AG04449 (cell line): ENCODE measurements at regions not wholly inside any gene's neighbourhood (a gene's known extent, or its start where the extent isn't known, plus 50 kb on each side); places are given as distances from the start of the nearest gene placed in this dataset.

ENCODE experiments used
- CTCF ChIA-PET: fragments of 350-600 bp; formaldehyde crosslinking; extraction: SDS; loops from one replicate; lab custom pipeline; 2021; ENCODE audit warnings: antibody characterized with exemption; lab: Yijun Ruan, JAX
- POLR2A ChIA-PET: fragments of 400-600, 350-600 bp; formaldehyde crosslinking; extraction: SDS; loops from one replicate; lab custom pipeline; 2020; ENCODE audit warnings: antibody characterized with exemption, inconsistent platforms; lab: Yijun Ruan, JAX
- DNase-seq: peaks from one replicate; pipeline ENCODE4 v3.0.0-alpha.2; 2010; ENCODE audit warnings: low read depth, low spot score
- H3K4me3 ChIP-seq: 2 replicates; pipeline ENCODE4 v1.5.1; 2011; ENCODE audit warnings: low read depth, mild to moderate bottlenecking, control low read depth, low read length
- TF ChIP-seq, protein P1 (sequence below): IDR thresholded peaks from one replicate; pipeline ENCODE4 v1.5.1; 2011; ENCODE audit warnings: mild to moderate bottlenecking, moderate library complexity, low read length, control low read depth, inconsistent platforms; ENCODE audit not compliant: insufficient read depth; ENCODE audit errors: missing control alignments

DNA sequence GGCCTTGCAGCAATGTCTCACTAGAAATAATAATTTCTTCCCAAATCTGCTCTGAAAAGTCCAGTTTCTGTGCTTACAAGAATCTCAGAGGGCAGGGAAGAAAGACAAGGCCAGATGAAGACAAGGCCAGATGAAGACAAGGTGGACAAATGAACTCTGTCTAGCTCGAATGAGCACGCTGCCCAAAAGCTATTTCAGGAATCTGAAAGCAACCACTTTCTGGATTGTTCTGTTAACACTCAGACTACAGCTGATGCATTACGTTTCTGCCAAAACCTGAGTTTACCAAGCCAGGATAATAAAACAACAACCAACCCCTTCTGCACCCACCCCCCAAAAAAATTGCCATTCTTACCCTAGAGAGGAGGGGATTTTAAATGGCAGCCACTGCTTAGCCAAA lies 1073.6 kb downstream of the SORCS3 start:
- ChIA-PET POLR2A (no interaction called here), CTCF (no interaction called here)
- no peak for DNase-seq
- no peak overlapping the region for H3K4me3 ChIP-seq
- TF ChIP-seq, protein P1, sequence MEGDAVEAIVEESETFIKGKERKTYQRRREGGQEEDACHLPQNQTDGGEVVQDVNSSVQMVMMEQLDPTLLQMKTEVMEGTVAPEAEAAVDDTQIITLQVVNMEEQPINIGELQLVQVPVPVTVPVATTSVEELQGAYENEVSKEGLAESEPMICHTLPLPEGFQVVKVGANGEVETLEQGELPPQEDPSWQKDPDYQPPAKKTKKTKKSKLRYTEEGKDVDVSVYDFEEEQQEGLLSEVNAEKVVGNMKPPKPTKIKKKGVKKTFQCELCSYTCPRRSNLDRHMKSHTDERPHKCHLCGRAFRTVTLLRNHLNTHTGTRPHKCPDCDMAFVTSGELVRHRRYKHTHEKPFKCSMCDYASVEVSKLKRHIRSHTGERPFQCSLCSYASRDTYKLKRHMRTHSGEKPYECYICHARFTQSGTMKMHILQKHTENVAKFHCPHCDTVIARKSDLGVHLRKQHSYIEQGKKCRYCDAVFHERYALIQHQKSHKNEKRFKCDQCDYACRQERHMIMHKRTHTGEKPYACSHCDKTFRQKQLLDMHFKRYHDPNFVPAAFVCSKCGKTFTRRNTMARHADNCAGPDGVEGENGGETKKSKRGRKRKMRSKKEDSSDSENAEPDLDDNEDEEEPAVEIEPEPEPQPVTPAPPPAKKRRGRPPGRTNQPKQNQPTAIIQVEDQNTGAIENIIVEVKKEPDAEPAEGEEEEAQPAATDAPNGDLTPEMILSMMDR, result no peak

GRCh38 chr10:105707603-105708002 lies 1066.5 kb downstream of the SORCS3 start:
- no peak for DNase-seq
- CTCF ChIA-PET, result no interaction called here
- TF ChIP-seq, protein P1, result no peak

DNA sequence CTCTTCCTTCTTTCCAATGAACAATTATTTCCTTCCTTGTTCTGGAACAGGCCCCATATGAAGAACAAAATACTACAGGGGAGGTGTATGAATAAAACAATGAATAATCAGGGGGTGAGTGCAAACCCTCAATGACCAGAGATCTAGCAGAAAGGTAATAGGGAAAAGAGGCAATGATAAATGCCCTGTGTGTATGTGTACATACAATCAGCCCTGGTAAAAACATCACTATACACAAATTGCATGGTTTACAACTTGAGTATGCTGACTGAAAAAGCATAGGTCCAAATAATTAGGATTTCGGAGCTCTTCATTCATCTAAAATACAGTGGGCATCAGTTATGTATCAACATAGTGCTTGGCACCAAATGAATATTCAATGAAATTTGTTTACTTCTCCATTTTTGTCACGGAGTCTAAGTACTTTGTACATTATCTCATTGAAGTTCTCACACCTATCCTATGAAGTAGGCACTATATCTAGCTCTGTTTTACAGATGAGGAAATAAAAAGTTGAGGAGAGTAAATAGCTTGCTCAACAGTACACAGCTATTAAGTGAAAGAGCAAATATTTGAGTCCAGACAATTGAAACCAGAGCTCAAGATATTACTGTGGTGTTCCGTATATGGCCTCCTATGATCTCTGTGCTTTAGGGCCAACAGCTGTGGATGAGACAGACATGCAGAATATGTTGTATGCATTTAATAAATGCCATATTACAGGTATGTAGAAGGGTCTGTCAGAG lies 1065.4 kb downstream of the SORCS3 start:
- TF ChIP-seq, protein P1, result no peak
- H3K4me3 ChIP-seq, result no peak overlapping the region
- ChIA-PET POLR2A (no interaction called here), CTCF (no interaction called here)
- DNase-seq, result no peak

More at GRCh38 chr10:105707603-105708002, 1066.5 kb downstream of the SORCS3 start:
- POLR2A ChIA-PET, result no interaction called here
- no peak overlapping the region for H3K4me3 ChIP-seq

GRCh38 chr10:105702211-105702610 lies 1061.1 kb downstream of the SORCS3 start:
- TF ChIP-seq, protein P1, result no peak
- ChIA-PET POLR2A (no interaction called here), CTCF (no interaction called here)

DNA sequence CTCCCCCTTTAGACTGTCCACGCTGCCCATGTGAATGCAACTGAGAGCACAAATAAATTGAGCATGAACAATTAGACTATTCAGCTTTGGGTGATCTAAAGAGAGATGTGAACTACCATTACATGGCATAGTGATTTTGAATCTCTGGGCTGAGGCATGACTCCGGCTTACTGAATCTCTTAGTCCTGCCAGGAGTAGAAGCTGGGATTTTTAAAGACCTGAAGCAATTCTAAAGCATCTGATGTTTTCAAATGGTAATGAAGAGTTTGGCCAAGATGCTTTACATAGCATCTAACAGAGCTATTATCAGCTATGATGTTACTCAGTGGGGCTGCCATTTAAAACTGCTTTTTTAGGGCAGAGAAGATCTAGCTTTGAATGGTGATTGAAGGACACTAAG lies 1059.1 kb downstream of the SORCS3 start:
- ChIA-PET CTCF (no interaction called here), POLR2A (no interaction called here)
- DNase-seq, result no peak

More at GRCh38 chr10:105702211-105702610, 1061.1 kb downstream of the SORCS3 start:
- no peak overlapping the region for H3K4me3 ChIP-seq
- DNase-seq, result no peak

DNA sequence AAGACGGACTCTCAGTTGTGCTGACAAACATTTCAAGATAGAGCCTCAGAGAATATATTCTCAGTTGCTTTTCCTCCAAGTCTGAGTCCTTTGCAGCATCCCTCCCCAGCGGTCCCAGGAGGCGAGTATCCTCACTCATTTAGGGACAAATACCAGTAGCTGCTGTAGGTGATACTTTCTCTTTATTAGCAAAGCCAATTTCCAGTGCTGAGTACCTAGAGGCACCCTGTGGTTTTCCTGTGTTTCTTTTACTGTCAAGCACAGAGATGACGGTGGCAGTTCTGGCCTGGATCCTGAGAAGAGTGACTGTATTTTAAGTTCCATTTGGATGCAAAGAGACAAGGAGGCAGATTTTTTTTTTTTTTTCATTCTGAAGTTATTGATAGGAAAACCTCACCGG lies 1058.4 kb downstream of the SORCS3 start:
- TF ChIP-seq, protein P1, result no peak
- ChIA-PET CTCF (no interaction called here), POLR2A (no interaction called here)
- no peak for DNase-seq
- no peak overlapping the region for H3K4me3 ChIP-seq

More for the DNA sequence above, 1059.1 kb downstream of the SORCS3 start:
- TF ChIP-seq, protein P1, result no peak
- no peak overlapping the region for H3K4me3 ChIP-seq
